Left kidney (tissue), 1 donor: ENCODE measurements at regions not wholly inside any gene's neighbourhood (a gene's known extent, or its start where the extent isn't known, plus 50 kb on each side); places are given as distances from the start of the nearest gene placed in this dataset.
A peak's percentile ranks its signal among the peaks of the same experiment; 100 is the strongest.
"Not testable (repeated sequence)": the region's sequence is repeated elsewhere in the genome, so short reads cannot be mapped to it uniquely, and the experiment has no call there.

Source experiments
- DNase-seq: peaks from one replicate; pipeline ENCODE4 v3.0.0-alpha.2; 2013

GRCh38 chr2:76697439-76697838 lies 824.7 kb downstream of the LRRTM4 start:
- not testable (repeated sequence) for DNase-seq

DNA sequence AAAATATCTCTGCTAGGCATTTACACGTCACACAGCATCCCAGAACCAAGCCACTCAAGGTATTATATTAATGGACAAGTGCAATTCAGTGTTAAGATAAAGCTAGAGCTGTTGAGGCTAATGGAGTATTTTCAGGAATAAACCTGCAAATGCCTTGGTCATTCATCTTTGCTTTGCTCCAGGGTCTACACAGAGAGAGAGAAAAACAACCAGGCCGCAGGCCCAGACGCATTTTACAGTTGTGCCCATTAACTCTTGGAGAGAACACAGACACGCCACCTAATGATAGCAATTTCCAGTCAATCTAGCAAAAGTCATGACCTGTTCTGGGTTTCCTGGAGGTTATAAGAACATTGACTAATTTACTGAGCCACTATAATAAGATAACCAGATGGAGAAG lies 829.3 kb downstream of the LRRTM4 start:
- DNase-seq: no peak

- no peak for DNase-seq
Measured at GRCh38 chr2:76688732-76689131, 833.4 kb downstream of the LRRTM4 start.

DNA sequence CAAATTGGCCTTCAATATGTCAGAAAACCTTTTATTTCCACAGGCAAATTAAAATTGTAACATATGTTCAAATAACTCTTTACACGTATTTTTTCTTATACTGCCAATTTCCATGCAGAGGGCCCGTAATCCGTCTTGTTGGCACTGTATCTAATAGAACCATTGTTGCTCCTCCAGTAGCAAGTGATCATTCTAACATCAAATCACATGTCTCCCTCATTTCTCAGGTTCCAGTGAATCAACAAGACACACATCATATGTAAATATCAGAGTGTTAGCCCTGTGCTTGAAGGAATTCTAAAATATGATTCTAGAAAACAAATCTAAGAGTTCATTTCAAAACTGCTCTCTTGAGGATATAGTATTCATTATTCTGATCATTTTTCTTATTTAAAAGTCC lies 834.3 kb downstream of the LRRTM4 start:
- DNase-seq: no peak

- DNase-seq: no peak
Measured at GRCh38 chr2:76684756-76685155, 837.4 kb downstream of the LRRTM4 start.

- no peak for DNase-seq
Measured at GRCh38 chr2:76679025-76679396, 843.2 kb downstream of the LRRTM4 start.

- DNase-seq: no peak
Measured at GRCh38 chr2:76678383-76679024, 843.7 kb downstream of the LRRTM4 start.

GRCh38 chr2:76675212-76675611 lies 847.0 kb downstream of the LRRTM4 start:
- DNase-seq: no peak

DNA sequence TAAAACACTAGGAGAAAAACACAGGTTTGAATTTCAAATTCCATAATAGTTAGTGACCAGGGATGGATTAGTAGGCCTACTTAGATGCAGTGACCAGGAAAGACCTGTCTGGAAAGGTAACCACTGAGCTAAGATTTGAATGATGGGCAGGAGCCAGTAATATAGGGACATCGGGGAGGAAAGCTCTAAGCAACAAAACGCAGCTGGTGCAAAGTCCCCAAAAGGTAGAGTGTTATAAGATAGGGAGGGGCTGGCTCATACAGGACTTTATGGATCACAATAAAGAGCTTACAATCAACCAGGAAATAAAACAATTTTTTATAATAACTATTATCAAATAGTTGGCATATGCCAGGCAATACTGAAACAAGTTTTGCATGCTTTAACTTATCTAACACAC lies 849.4 kb downstream of the LRRTM4 start:
- no peak for DNase-seq

GRCh38 chr2:76669966-76670465 lies 852.2 kb downstream of the LRRTM4 start:
- no peak for DNase-seq

- no peak for DNase-seq
Measured at GRCh38 chr2:76668279-76668678, 853.9 kb downstream of the LRRTM4 start.

DNA sequence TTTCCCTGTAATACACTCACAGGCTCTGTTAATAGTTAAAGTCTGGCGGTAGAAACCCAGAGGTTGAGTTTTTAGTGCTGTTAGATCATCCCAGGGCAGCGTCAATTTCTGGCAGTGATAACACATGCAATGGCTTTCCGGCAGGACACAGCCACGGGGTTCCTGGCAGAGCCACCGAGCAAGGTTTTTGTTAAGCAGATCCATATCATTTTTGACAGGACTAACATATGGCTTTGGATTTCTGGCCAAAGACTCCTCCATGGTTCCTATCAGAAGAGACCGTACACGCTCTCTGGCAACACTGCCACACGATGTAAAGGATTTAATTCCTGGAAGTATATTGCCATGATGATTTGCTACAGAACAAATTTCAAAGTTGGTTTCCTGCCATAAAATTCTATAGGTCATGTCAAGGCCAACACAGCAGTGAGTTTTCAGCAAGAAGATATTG lies 854.3 kb downstream of the LRRTM4 start:
- DNase-seq: no peak

DNA sequence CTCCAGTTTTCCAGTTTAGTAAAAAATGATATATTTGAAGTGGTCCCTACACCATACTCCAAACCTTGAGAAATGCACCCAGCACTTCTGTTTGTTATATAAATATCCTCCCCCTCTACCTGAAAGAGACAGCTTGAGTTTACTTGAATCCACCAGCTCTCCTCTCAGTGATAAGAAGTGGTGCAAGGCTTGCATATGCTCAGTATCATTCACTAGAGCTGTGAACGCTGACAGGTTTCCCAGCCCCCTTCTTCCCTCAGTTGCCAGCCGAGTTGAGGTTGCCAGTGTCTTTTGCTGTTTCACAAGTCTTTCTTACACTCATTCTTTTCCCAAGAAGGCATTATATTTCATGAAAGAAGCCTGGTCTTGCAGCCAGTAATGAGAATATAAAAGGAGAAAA lies 880.0 kb downstream of the LRRTM4 start:
- no peak for DNase-seq

- DNase-seq: no peak
Measured at GRCh38 chr2:76641506-76641905, 880.7 kb downstream of the LRRTM4 start.

- DNase-seq: no peak
Measured at GRCh38 chr2:76640905-76641304, 881.3 kb downstream of the LRRTM4 start.

- no peak for DNase-seq
Measured at GRCh38 chr2:76639171-76639680, 883.0 kb downstream of the LRRTM4 start.

DNA sequence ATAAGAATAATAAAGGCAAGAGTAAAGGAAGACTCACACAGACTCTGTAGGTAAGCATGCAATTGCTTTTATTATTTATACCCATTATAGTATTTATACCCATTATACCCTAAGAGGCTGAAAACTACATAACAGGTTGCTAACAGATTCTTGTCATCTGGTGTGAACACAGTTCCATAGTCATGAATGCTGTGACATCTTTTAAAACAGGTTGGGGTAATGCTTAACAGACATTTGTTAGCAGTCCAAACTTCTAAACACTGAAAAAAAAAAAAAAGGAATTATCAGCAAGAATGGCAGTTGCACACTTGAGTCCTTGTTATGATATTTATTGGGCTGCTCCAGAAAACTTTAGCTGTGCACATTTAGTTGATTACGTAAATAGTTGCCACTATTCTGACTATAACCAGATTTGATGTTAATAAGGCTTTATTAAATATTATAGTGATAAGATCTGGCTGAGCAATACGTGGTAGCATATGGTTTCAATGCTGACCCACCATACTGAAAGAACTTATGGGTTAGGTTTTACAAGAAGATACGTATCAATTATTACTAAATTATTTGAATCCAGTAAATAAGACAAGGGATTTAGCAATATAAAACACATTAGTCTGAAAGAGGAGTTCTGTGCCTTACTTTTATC lies 888.8 kb downstream of the LRRTM4 start:
- no peak for DNase-seq

DNA sequence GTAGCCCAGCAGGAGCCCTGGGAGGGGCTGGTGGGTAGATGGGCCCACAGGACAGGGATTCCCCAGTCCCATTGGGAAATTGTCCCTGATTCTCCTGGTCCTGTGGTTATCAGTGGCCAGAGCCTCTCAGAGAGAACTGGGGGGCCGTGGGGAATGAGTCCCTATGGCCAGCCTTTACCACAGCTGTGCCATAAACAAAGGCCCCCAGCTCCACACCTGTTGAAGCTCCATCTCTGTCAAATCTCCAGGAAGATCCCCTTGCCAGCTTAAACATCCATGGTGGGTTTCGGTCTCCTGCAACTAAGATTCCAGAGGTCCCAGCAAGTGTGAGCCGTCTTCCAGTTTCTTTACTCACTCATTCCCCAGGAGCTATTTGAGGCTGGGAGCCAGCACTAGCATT lies 897.1 kb downstream of the LRRTM4 start:
- no peak for DNase-seq

DNA sequence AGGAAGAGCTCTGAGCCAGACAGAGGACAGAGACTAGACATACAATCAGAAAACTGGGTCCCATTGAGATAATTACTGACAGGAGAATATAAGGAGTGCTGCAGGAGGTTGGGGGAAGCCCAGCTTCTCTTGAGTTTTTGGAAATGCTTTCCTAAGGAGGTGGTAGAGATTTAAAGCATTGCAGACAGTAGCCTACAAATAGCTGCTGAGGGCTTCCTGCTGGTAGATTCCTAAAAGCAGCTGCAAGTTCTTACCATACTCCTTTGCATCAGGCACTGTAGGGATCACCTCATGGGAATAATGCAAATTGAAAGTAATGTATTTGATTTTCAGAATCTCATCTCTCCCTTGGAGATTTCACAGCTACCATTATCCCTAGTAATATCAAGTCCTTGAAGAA lies 902.6 kb upstream of the GCFC2 start:
- DNase-seq: no peak

GRCh38 chr2:76612764-76613163 lies 902.0 kb upstream of the GCFC2 start:
- DNase-seq: no peak

DNA sequence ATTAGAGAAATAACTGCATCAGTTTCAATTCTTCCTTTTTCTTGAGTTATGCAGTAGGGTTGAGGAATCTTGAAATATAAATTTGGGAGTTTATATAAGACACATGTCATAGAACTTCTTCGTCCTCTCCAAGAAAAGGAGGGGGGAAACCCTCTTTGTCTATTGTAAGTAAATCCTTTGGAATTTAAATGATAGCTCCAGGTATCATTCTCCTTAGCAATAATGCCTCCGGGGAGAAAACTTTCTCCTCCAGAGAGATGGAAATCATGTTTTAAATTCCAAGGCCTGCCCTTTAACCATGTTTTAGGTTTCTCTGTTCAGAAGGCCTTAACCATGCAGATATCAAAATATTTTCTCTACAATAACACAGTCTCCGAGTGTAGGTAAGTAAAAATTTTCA lies 899.7 kb upstream of the GCFC2 start:
- DNase-seq: no peak

DNA sequence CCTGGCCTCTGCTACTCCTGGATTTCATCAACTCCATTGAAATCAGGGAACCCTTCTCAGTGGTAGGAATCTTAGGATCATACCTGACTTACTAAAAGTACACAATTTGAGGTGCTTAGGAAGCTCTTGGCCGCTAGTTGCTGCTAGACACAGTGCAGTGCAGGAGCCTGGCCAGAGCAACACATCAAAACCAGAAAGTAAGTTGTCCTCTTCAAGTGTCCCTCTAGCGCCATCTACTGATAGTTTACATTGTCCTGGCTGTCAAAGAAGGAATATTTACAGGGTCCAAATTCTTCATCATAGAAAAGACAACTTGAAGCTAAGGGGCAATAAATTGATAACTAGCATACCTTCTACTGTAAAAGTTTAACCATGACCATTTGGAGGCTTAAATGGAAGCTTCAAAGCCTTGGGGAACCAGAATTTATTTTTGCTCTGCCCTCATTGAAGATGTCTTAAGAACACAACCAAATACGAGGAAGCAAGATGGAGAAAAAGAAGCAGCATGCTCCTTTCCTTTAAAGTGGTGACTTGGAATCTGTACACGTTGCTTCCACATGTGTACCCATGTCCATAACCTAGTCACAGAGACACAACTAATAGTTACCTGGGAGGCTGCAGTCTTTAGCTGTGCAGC lies 889.1 kb upstream of the GCFC2 start:
- DNase-seq: peak; percentile 83

GRCh38 chr2:76584474-76584873 lies 873.8 kb upstream of the GCFC2 start:
- DNase-seq: no peak
